NB4 (cell line): ENCODE measurements at regions not wholly inside any gene's neighbourhood (a gene's known extent, or its start where the extent isn't known, plus 50 kb on each side); places are given as distances from the start of the nearest gene placed in this dataset.

ENCODE experiments used
- CTCF ChIP-seq: IDR thresholded peaks from one replicate; pipeline ENCODE4 v1.5.1; 2012; ENCODE audit warnings: low read depth, low read length
- MYC ChIP-seq: IDR thresholded peaks from 2 replicates; pipeline ENCODE4 v1.6.1; 2011; ENCODE audit warnings: low read depth, low read length
- POLR2A ChIP-seq: IDR thresholded peaks from 2 replicates; pipeline ENCODE4 v1.6.1; 2011; ENCODE audit warnings: mild to moderate bottlenecking; ENCODE audit not compliant: insufficient read length; ENCODE audit errors: extremely low read depth

- TF ChIP-seq POLR2A (no peak), CTCF (no peak), MYC (no peak)
These were observed 50.6 kb upstream of the NTPCR start for GRCh38 chr1:232899839-232900238.
